ENCODE measurements at regions not wholly inside any gene's neighbourhood (a gene's known extent, or its start where the extent isn't known, plus 50 kb on each side); places are given as distances from the start of the nearest gene placed in this dataset.
"Not testable (repeated sequence)": the region's sequence is repeated elsewhere in the genome, so short reads cannot be mapped to it uniquely, and the experiment has no call there.

DNA sequence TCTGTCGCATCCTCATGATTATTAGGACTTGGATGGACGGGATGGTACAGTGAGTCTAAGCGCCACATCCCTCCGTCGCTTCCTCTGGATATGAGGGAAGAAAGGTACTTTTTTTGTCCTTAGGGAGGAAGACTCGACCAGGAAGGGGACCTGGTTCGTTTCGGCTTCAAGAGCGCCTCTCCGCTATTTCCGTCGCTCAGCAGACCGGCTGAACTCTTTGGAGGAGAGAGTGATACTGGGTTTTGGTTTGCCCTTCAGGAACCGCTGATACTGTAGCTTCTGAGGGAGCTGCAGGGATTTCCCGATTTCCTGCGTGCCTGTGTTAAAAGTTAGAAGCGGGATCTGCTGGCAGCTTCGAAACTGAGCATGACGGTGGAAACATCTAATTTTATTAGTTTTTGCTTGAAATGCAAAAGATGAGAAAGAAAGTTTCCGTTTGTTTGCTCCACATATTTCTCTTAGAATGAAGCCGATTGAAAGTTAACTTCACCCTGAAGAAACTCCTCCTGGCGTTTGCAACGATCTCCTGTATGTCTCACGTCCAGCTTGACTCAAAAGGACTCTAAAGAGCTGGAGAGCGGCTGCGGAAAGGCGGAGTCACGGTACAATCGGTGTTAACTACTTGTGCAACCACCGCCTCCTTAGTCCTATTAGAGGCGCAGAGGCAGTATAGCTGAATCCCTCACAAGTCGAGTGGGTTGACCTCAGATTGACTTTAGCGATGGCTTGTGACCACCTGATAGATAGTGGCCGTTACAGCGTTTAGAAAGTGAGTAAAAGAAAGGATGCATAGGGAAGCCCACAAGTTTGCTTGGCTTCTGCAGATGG, 129.4 kb downstream of the TRIM27 start:
- Histone ChIP-seq H3K79me2 (ENCODE audit: insufficient read depth, low read length) (no peaks in the 10 kb centered on the region), H3K4me2 (ENCODE audit: insufficient read depth, low read length) (peak overlapping the region; percentile 88), H2AFZ (ENCODE audit: low read length) (peak overlapping the region; percentile 86), H3K27ac (ENCODE audit: low read depth, low read length) (no peak overlapping the region), H3K4me3 (ENCODE audit: insufficient read depth, low read length) (peak overlapping the region; percentile 62), H4K20me1 (ENCODE audit: insufficient read depth, low read length) (peaks cover 4% of the 10 kb centered on the region), H3K4me1 (ENCODE audit: insufficient read depth, low read length) (peaks cover 19% of the 10 kb centered on the region), H3K36me3 (ENCODE audit: insufficient read depth, low read length) (no peaks in the 10 kb centered on the region), H3K27me3 (ENCODE audit: insufficient read depth, low read length) (peaks cover 7% of the 10 kb centered on the region), H3K9me3 (ENCODE audit: low read depth, low read length) (no peaks in the 10 kb centered on the region)
- no peak for DNase-seq (ENCODE audit: insufficient read length, low spot score, missing footprints)
- no peak for TF ChIP-seq CTCF (IDR thresholded peaks at IDR 0.05; ENCODE audit: extremely low read depth, low read depth, low read length)

DNA sequence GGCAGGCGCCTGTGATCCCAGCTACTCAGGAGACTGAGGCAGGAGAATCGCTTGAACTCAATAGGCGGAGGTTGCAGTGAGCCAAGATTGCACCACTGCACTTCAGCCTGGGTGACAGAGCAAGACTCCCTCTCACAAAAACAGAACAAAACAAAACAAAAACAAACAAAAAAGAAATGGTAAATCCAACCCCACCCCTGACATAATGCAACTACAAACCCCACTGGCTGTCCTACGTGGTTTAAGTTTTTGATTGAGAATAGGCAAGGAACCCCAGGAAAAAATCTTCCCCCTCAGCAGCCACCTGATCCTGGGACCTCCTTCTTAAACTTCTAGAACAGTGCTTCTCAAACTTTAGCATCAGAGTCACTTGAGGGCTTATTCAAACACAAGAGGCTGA, 123.1 kb downstream of the TRIM27 start:
- DNase-seq (ENCODE audit: insufficient read length, low spot score, missing footprints); H4K20me1 ChIP-seq (ENCODE audit: insufficient read depth, low read length); H3K79me2 ChIP-seq (ENCODE audit: insufficient read depth, low read length); H3K9me3 ChIP-seq (ENCODE audit: low read depth, low read length); H2AFZ ChIP-seq (ENCODE audit: low read length); H3K4me1 ChIP-seq (ENCODE audit: insufficient read depth, low read length); H3K4me2 ChIP-seq (ENCODE audit: insufficient read depth, low read length); H3K27ac ChIP-seq (ENCODE audit: low read depth, low read length); H3K4me3 ChIP-seq (ENCODE audit: insufficient read depth, low read length); H3K27me3 ChIP-seq (ENCODE audit: insufficient read depth, low read length); H3K36me3 ChIP-seq (ENCODE audit: insufficient read depth, low read length): not testable (repeated sequence)

GRCh38 chr6:28802417-28803336, 121.1 kb downstream of the TRIM27 start:
- Histone ChIP-seq H4K20me1 (ENCODE audit: insufficient read depth, low read length) (no peaks in the 10 kb centered on the region), H3K27ac (ENCODE audit: low read depth, low read length) (no peak overlapping the region), H3K4me2 (ENCODE audit: insufficient read depth, low read length) (peak overlapping the region; percentile 45), H3K79me2 (ENCODE audit: insufficient read depth, low read length) (no peaks in the 10 kb centered on the region), H3K27me3 (ENCODE audit: insufficient read depth, low read length) (peaks cover 7% of the 10 kb centered on the region), H3K4me1 (ENCODE audit: insufficient read depth, low read length) (peaks cover 5% of the 10 kb centered on the region), H3K4me3 (ENCODE audit: insufficient read depth, low read length) (no peak overlapping the region), H3K9me3 (ENCODE audit: low read depth, low read length) (no peaks in the 10 kb centered on the region), H3K36me3 (ENCODE audit: insufficient read depth, low read length) (no peaks in the 10 kb centered on the region), H2AFZ (ENCODE audit: low read length) (no peak overlapping the region)
- no peak for TF ChIP-seq CTCF (IDR thresholded peaks at IDR 0.05; ENCODE audit: extremely low read depth, low read depth, low read length)
- DNase-seq (ENCODE audit: insufficient read length, low spot score, missing footprints) = peak; percentile 80

- Histone ChIP-seq H3K4me1 (ENCODE audit: insufficient read depth, low read length) (peaks cover 8% of the 10 kb centered on the region), H3K79me2 (ENCODE audit: insufficient read depth, low read length) (no peaks in the 10 kb centered on the region), H4K20me1 (ENCODE audit: insufficient read depth, low read length) (no peaks in the 10 kb centered on the region), H3K4me3 (ENCODE audit: insufficient read depth, low read length) (no peak overlapping the region), H3K27me3 (ENCODE audit: insufficient read depth, low read length) (peaks cover 7% of the 10 kb centered on the region), H2AFZ (ENCODE audit: low read length) (no peak overlapping the region), H3K36me3 (ENCODE audit: insufficient read depth, low read length) (no peaks in the 10 kb centered on the region), H3K27ac (ENCODE audit: low read depth, low read length) (no peak overlapping the region), H3K4me2 (ENCODE audit: insufficient read depth, low read length) (peak overlapping the region; percentile 45), H3K9me3 (ENCODE audit: low read depth, low read length) (no peaks in the 10 kb centered on the region)
- DNase-seq (ENCODE audit: insufficient read length, low spot score, missing footprints) = no peak
- TF ChIP-seq CTCF (IDR thresholded peaks at IDR 0.05; ENCODE audit: extremely low read depth, low read depth, low read length) = no peak
Measured at GRCh38 chr6:28803337-28803709, 120.5 kb downstream of the TRIM27 start.
